ENCODE measurements at regions not wholly inside any gene's neighbourhood (a gene's known extent, or its start where the extent isn't known, plus 50 kb on each side); places are given as distances from the start of the nearest gene placed in this dataset.

GRCh38 chr11:33488971-33489370 lies 211.7 kb downstream of the C11orf91 start:
- TF ChIP-seq EZH2 (IDR thresholded peaks at IDR 0.05; ENCODE audit: insufficient read depth, poor library complexity, severe bottlenecking) (no peak), EZH2phosphoT487 (IDR thresholded peaks at IDR 0.05; ENCODE audit: insufficient read depth, low read depth) (no peak)

Data from GM23248 (cell line).